Stomach (tissue), 4 donors: ENCODE measurements at regions not wholly inside any gene's neighbourhood (a gene's known extent, or its start where the extent isn't known, plus 50 kb on each side); places are given as distances from the start of the nearest gene placed in this dataset.
"Not testable (repeated sequence)": the region's sequence is repeated elsewhere in the genome, so short reads cannot be mapped to it uniquely, and the experiment has no call there.

Experiments
- CTCF ChIP-seq, 7 experiments: fragments of 450-650 bp in 4 of 7; fragments of 200-600 bp in 3 of 7; sonication (generic) in 3 of 7; IDR thresholded peaks; one replicate each; pipeline ENCODE4 v1.5.1; 2016 to 2019; ENCODE audit warnings: antibody characterized with exemption in 7 of 7, control low read depth in 2 of 7, mild to moderate bottlenecking in 1 of 7
- EP300 ChIP-seq: sonication (generic); formaldehyde crosslinking; IDR thresholded peaks from one replicate; pipeline ENCODE4 v1.6.1; 2017; ENCODE audit warnings: antibody characterized with exemption
- POLR2A ChIP-seq, 4 donors: fragments of 450-650 bp; IDR thresholded peaks; one replicate each; pipeline ENCODE4 v1.6.1; 2016; ENCODE audit warnings: antibody characterized with exemption in 4 of 4, control low read depth in 2 of 4, mild to moderate bottlenecking in 1 of 4, moderate library complexity in 1 of 4
- POLR2AphosphoS5 ChIP-seq, 3 donors: sonication (generic); formaldehyde crosslinking; IDR thresholded peaks; one replicate each; pipeline ENCODE4 v1.6.1; 2016; ENCODE audit warnings: antibody characterized with exemption in 3 of 3

- not testable (repeated sequence) for TF ChIP-seq CTCF (IDR thresholded peaks at IDR 0.05); POLR2AphosphoS5 (IDR thresholded peaks at IDR 0.05); POLR2A (IDR thresholded peaks at IDR 0.05); EP300
These were observed 339.6 kb upstream of the KLHL4 start for GRCh38 chrX:87178009-87178408.
